Thoracic aorta (tissue), 2 donors: ENCODE measurements at regions not wholly inside any gene's neighbourhood (a gene's known extent, or its start where the extent isn't known, plus 50 kb on each side); places are given as distances from the start of the nearest gene placed in this dataset.

Source experiments
- ATAC-seq: fragments of 150-250 bp; one replicate; pipeline ENCODE4 v1.8.0; 2017; ENCODE audit warnings: low read depth; ENCODE audit not compliant: insufficient number of reproducible peaks, low FRiP score
- DNase-seq: peaks from one replicate; pipeline ENCODE4 v3.0.0-alpha.2; 2020; ENCODE audit warnings: low spot score
- H3K27ac ChIP-seq, 2 donors: fragments of 200-600 bp; sonication (generic); 1 replicate in 1 of 2; 2 replicates in 1 of 2; pipeline ENCODE4 v1.5.1; 2016; ENCODE audit warnings: mild to moderate bottlenecking in 2 of 2, moderate library complexity in 2 of 2
- H3K27me3 ChIP-seq: fragments of 200-600 bp; sonication (generic); replicated peaks from 2 replicates; pipeline ENCODE4 v1.6.0; 2016; ENCODE audit warnings: mild to moderate bottlenecking; ENCODE audit not compliant: insufficient read depth
- H3K36me3 ChIP-seq: fragments of 200-600 bp; sonication (generic); one replicate; pipeline ENCODE4 v1.5.1; 2016
- H3K4me1 ChIP-seq, 2 donors: fragments of 200-600 bp; sonication (generic); 1 replicate in 1 of 2; 2 replicates in 1 of 2; pipeline versions ENCODE4 v1.5.1 to v1.6.0; 2016; ENCODE audit warnings: low read depth in 2 of 2, mild to moderate bottlenecking in 1 of 2; ENCODE audit not compliant: control insufficient read depth in 1 of 2
- H3K4me3 ChIP-seq: fragments of 200-600 bp; sonication (generic); 2 replicates; pipeline ENCODE4 v1.5.1; 2016; ENCODE audit warnings: mild to moderate bottlenecking
- H3K9me3 ChIP-seq: fragments of 200-600 bp; sonication (generic); 2 replicates; pipeline ENCODE4 v1.5.1; 2016
- CTCF ChIP-seq: fragments of 200-600 bp; sonication (generic); IDR thresholded peaks from one replicate; pipeline ENCODE4 v1.5.1; 2019; ENCODE audit warnings: antibody characterized with exemption

GRCh38 chr7:91759205-91759863, 121.2 kb downstream of the MTERF1 start:
- no peaks in the 10 kb centered on the region for H3K36me3 ChIP-seq
- DNase-seq = no peak
- no peaks in the 10 kb centered on the region for H3K4me1 ChIP-seq
- H3K27ac ChIP-seq = no peak overlapping the region
- peaks cover 12% of the 10 kb centered on the region for H3K9me3 ChIP-seq
- H3K4me3 ChIP-seq = no peak overlapping the region
- no peak for TF ChIP-seq CTCF
- no peak for ATAC-seq
- H3K27me3 ChIP-seq = no peaks in the 10 kb centered on the region

GRCh38 chr7:91767820-91768219, 112.7 kb downstream of the MTERF1 start:
- no peak for TF ChIP-seq CTCF
- ATAC-seq = no peak

GRCh38 chr7:91771394-91771793, 109.1 kb downstream of the MTERF1 start:
- Histone ChIP-seq H3K9me3 (no peaks in the 10 kb centered on the region), H3K4me3 (no peak overlapping the region), H3K4me1 (peaks cover 0 to 6% of the 10 kb centered on the region in 2 donors), H3K27me3 (no peaks in the 10 kb centered on the region), H3K27ac (no peak overlapping the region), H3K36me3 (no peaks in the 10 kb centered on the region)
- ATAC-seq = no peak
- TF ChIP-seq CTCF = no peak
- DNase-seq = no peak

More at GRCh38 chr7:91767820-91768219, 112.7 kb downstream of the MTERF1 start:
- peaks cover 0 to 6% of the 10 kb centered on the region in 2 donors for H3K4me1 ChIP-seq
- H3K9me3 ChIP-seq = peaks cover 13% of the 10 kb centered on the region
- H3K36me3 ChIP-seq = no peaks in the 10 kb centered on the region
- H3K27me3 ChIP-seq = no peaks in the 10 kb centered on the region
- no peak overlapping the region for H3K4me3 ChIP-seq
- no peak for DNase-seq
- no peak overlapping the region for H3K27ac ChIP-seq

DNA sequence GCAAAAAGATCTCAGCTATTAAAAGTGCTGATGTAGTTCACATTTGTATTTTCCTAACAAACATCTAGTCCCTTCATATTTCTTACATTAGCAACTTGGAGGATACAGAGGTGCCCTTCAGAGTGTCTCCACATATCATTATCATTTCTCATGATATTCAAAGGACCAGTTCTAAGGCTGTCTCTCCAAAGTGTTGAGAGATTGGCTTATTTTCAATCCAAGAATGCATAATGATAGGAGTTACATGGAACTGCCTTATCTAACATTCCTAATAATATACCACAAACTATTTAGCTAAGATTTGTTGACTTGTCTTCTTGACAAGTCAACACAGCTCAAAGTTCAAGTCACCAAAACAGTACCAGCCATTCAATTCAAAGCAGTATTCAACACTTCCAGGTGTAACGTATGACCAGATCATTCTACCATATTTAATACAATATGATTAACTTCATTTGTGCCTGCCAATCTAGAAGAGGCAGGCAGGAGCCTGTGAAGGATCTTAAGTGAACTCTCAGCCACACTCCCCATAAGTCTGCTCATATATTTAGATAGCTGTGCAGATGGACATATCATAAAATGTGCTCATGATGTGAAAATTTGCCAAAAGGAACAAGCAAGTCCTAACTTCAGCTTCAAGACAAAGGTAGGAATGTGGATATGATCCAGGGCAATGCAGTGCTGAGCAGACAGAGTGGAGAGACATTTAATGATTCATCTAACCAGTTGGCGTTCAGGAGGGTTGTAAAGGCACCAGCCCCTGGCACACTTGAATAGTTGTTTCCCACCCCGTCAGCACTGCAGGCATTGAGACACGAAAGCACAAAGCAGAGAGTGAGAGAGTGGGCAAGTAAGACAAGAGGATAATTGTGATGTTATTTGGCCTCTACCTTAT, 108.3 kb downstream of the MTERF1 start:
- Histone ChIP-seq H3K27ac (no peak overlapping the region), H3K27me3 (no peaks in the 10 kb centered on the region), H3K4me3 (no peak overlapping the region), H3K36me3 (no peaks in the 10 kb centered on the region), H3K4me1 (peaks cover 0 to 6% of the 10 kb centered on the region in 2 donors), H3K9me3 (no peaks in the 10 kb centered on the region)
- DNase-seq (no peak), ATAC-seq (no peak)
- no peak for TF ChIP-seq CTCF

GRCh38 chr7:91776171-91776570, 104.3 kb downstream of the MTERF1 start:
- H3K9me3 ChIP-seq = no peaks in the 10 kb centered on the region
- no peak for ATAC-seq
- no peaks in the 10 kb centered on the region for H3K27me3 ChIP-seq
- no peak for DNase-seq
- no peak for TF ChIP-seq CTCF
- H3K36me3 ChIP-seq = no peaks in the 10 kb centered on the region
- H3K4me1 ChIP-seq = peaks cover 0 to 6% of the 10 kb centered on the region in 2 donors
- no peak overlapping the region for H3K4me3 ChIP-seq
- no peak overlapping the region for H3K27ac ChIP-seq
